OCI-LY1 (cell line): ENCODE measurements at regions not wholly inside any gene's neighbourhood (a gene's known extent, or its start where the extent isn't known, plus 50 kb on each side); places are given as distances from the start of the nearest gene placed in this dataset.

Source experiments
- H2AFZ ChIP-seq: fragments of 200-600 bp; sonication (generic), shearing (Covaris generic); 2 replicates; pipeline ENCODE4 v1.6.0; 2014; ENCODE audit warnings: antibody characterized with exemption, mild to moderate bottlenecking, low read length
- H3F3A ChIP-seq: fragments of 200-600 bp; sonication (generic), shearing (Covaris generic); 2 replicates; pipeline ENCODE4 v1.6.0; 2014; ENCODE audit warnings: mild to moderate bottlenecking, antibody characterized with exemption, low read length, moderate library complexity; ENCODE audit not compliant: insufficient read depth
- H3K27ac ChIP-seq: fragments of 200-600 bp; sonication (generic); 2 replicates; pipeline ENCODE4 v1.5.1; 2014; ENCODE audit warnings: low read length, mixed run types, mild to moderate bottlenecking, low read depth; ENCODE audit not compliant: poor library complexity, severe bottlenecking
- H3K27me3 ChIP-seq: fragments of 200-600 bp; sonication (generic); 2 replicates; pipeline ENCODE4 v1.6.0; 2014; ENCODE audit warnings: antibody characterized with exemption, mild to moderate bottlenecking, low read length, moderate library complexity; ENCODE audit not compliant: insufficient read depth
- H3K36me3 ChIP-seq: fragments of 200-600 bp; sonication (generic); 2 replicates; pipeline ENCODE4 v1.6.1; 2014; ENCODE audit warnings: mild to moderate bottlenecking, antibody characterized with exemption, low read length, moderate library complexity, mixed read lengths; ENCODE audit not compliant: insufficient read depth
- H3K4me1 ChIP-seq: fragments of 200-600 bp; sonication (generic); 2 replicates; pipeline ENCODE4 v1.5.1; 2014; ENCODE audit warnings: mild to moderate bottlenecking, low read length, moderate library complexity; ENCODE audit not compliant: insufficient read depth, severe bottlenecking
- H3K4me2 ChIP-seq: fragments of 200-600 bp; sonication (generic), shearing (Covaris generic); 2 replicates; pipeline ENCODE4 v1.6.1; 2014; ENCODE audit warnings: low read length
- H3K4me3 ChIP-seq: fragments of 200-600 bp; sonication (generic); 2 replicates; pipeline ENCODE4 v1.5.1; 2014; ENCODE audit warnings: low read length, low read depth, mild to moderate bottlenecking, mixed read lengths; ENCODE audit not compliant: poor library complexity, severe bottlenecking
- H3K79me2 ChIP-seq: fragments of 200-600 bp; shearing (Covaris generic); 2 replicates; pipeline ENCODE4 v1.6.1; 2016; ENCODE audit warnings: mixed run types, low read length, mixed read lengths; ENCODE audit not compliant: insufficient read depth
- H3K9ac ChIP-seq: fragments of 200-600 bp; sonication (generic), shearing (Covaris generic); 2 replicates; pipeline ENCODE4 v1.6.1; 2014; ENCODE audit warnings: mild to moderate bottlenecking, low read length, mixed read lengths
- H3K9me2 ChIP-seq: fragments of 200-600 bp; sonication (generic), shearing (Covaris generic); 2 replicates; pipeline ENCODE4 v1.6.1; 2014; ENCODE audit warnings: low read depth, mild to moderate bottlenecking, low read length, mixed read lengths
- H3K9me3 ChIP-seq: fragments of 200-600 bp; shearing (Covaris generic); 2 replicates; pipeline ENCODE4 v1.6.1; 2014; ENCODE audit warnings: low read length, mixed read lengths
- H4K20me1 ChIP-seq: fragments of 200-600 bp; sonication (generic), shearing (Covaris generic); 2 replicates; pipeline ENCODE4 v1.6.0; 2016; ENCODE audit warnings: mild to moderate bottlenecking, low read length; ENCODE audit not compliant: insufficient read depth
- EZH2 ChIP-seq: fragments of 200-600 bp; sonication (generic), shearing (Covaris generic); IDR thresholded peaks from 2 replicates; pipeline ENCODE4 v1.8.0; 2017; ENCODE audit warnings: borderline replicate concordance, mixed run types, mild to moderate bottlenecking, antibody characterized with exemption, low read length, moderate library complexity, mixed read lengths
- TF ChIP-seq, protein P1 (sequence below): fragments of 200-600 bp; sonication (generic), shearing (Covaris generic); IDR thresholded peaks from 2 replicates; pipeline ENCODE4 v1.5.1; 2017; ENCODE audit warnings: mild to moderate bottlenecking, antibody characterized with exemption, low read length, moderate library complexity, mixed read lengths

DNA sequence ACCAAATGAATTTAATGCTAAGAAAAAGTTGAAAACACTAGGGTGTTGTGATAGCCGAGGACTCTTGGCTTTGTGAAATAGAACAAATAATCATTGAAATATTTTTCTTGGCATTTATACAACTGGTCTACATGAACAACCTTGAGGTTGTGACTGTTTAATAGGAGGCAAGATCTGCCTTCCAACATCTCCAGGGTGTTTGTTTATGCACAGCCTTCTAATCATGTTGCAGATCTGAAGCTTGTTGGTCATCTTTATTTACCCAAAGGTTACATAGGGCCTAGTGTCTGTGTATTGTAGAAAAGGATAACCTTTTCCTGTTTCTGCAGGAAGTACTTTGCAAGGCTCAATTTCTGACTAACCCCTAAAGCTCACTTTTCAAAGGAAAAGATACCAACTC, 65.2 kb upstream of the RANBP3L start:
- H3K27me3 ChIP-seq: no peaks in the 10 kb centered on the region
- no peaks in the 10 kb centered on the region for H3K9me2 ChIP-seq
- peaks cover 9% of the 10 kb centered on the region for H3K4me1 ChIP-seq
- no peak overlapping the region for H3K27ac ChIP-seq
- no peak overlapping the region for H2AFZ ChIP-seq
- no peaks in the 10 kb centered on the region for H3F3A ChIP-seq
- H3K9me3 ChIP-seq: no peaks in the 10 kb centered on the region
- H3K79me2 ChIP-seq: no peaks in the 10 kb centered on the region
- no peaks in the 10 kb centered on the region for H4K20me1 ChIP-seq
- H3K4me3 ChIP-seq: no peak overlapping the region
- TF ChIP-seq, protein P1, sequence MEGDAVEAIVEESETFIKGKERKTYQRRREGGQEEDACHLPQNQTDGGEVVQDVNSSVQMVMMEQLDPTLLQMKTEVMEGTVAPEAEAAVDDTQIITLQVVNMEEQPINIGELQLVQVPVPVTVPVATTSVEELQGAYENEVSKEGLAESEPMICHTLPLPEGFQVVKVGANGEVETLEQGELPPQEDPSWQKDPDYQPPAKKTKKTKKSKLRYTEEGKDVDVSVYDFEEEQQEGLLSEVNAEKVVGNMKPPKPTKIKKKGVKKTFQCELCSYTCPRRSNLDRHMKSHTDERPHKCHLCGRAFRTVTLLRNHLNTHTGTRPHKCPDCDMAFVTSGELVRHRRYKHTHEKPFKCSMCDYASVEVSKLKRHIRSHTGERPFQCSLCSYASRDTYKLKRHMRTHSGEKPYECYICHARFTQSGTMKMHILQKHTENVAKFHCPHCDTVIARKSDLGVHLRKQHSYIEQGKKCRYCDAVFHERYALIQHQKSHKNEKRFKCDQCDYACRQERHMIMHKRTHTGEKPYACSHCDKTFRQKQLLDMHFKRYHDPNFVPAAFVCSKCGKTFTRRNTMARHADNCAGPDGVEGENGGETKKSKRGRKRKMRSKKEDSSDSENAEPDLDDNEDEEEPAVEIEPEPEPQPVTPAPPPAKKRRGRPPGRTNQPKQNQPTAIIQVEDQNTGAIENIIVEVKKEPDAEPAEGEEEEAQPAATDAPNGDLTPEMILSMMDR: no peak
- no peak for TF ChIP-seq EZH2
- H3K36me3 ChIP-seq: no peaks in the 10 kb centered on the region
- no peak overlapping the region for H3K9ac ChIP-seq
- no peak overlapping the region for H3K4me2 ChIP-seq

DNA sequence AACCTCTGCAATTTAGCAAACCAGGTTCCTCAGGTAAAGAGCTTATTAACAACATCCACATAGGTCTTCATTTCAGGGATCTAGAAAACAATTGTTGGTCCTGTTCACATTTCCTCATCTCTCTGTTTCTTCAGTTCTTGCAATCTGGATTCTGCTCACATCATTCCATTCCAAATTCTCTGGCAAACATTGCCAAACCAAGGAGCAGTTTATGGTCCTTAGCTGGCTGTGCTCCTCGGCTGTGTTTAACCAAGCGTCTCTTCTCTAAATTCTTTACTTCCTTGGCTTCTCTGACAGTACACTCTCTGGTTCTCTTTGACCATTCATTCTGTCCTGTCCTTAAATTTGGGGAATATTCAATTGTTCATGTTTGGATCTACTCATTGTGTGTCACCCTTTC, 65.8 kb upstream of the RANBP3L start:
- Histone ChIP-seq H3K9ac (no peak overlapping the region), H2AFZ (no peak overlapping the region), H3K36me3 (no peaks in the 10 kb centered on the region), H4K20me1 (no peaks in the 10 kb centered on the region), H3K4me2 (no peak overlapping the region), H3F3A (no peaks in the 10 kb centered on the region), H3K9me3 (no peaks in the 10 kb centered on the region), H3K27ac (no peak overlapping the region), H3K4me1 (peaks cover 9% of the 10 kb centered on the region), H3K4me3 (no peak overlapping the region), H3K9me2 (no peaks in the 10 kb centered on the region), H3K79me2 (no peaks in the 10 kb centered on the region), H3K27me3 (no peaks in the 10 kb centered on the region)
- no peak for TF ChIP-seq EZH2
- TF ChIP-seq, protein P1: no peak

DNA sequence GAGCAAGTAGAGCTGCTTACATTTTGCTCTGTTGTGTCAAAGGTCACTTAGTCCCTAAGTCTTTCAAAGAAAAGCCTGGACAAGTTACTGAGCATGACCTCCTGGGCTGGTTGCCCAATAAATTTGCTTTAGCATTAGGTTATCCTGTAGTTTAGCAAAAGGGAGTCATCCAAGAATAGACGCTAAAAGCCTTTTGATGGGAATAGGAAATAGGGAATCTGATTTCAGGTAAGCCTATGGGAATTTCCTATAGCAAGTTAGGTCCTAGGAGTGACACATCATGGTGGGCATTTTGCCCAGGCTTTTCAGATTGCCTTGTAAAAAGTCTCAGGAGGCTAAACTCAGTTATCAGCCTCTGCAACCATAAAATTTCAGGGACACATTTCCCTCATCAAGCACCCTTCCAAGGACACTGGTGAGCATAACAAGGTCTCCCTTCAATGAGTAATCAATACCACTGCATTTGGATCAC, 67.6 kb upstream of the RANBP3L start:
- Histone ChIP-seq H3K27ac (no peak overlapping the region), H4K20me1 (no peaks in the 10 kb centered on the region), H2AFZ (no peak overlapping the region), H3F3A (no peaks in the 10 kb centered on the region), H3K4me3 (no peak overlapping the region), H3K4me2 (no peak overlapping the region), H3K4me1 (peaks cover 9% of the 10 kb centered on the region), H3K9me3 (no peaks in the 10 kb centered on the region), H3K27me3 (no peaks in the 10 kb centered on the region), H3K9ac (no peak overlapping the region), H3K36me3 (no peaks in the 10 kb centered on the region), H3K79me2 (no peaks in the 10 kb centered on the region), H3K9me2 (no peaks in the 10 kb centered on the region)
- TF ChIP-seq EZH2: no peak

DNA sequence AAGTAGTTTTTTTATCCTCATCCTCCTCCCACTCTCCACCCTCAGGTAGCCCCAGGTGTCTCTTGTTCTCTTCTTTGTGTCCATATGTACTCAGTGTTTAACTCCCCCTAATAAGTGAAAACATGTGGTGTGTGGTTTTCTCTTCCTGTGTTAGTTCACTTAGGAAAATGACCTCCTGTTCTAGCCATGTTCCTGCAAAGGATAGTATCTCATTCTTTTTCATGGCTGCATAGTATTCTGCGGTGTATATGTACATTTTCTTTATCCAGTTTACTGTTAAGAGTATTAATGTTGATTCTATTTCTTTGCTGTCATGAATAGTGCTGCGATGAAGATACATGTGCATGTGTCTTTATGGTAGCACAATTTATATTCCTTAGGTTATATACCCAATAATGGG, 68.4 kb upstream of the RANBP3L start:
- Histone ChIP-seq H3K36me3 (no peaks in the 10 kb centered on the region), H4K20me1 (no peaks in the 10 kb centered on the region), H3F3A (no peaks in the 10 kb centered on the region)

More for the DNA sequence above, 68.4 kb upstream of the RANBP3L start:
- Histone ChIP-seq H3K79me2 (no peaks in the 10 kb centered on the region), H3K4me2 (no peak overlapping the region), H3K4me1 (peaks cover 9% of the 10 kb centered on the region), H3K27me3 (no peaks in the 10 kb centered on the region), H2AFZ (no peak overlapping the region), H3K4me3 (no peak overlapping the region), H3K9ac (no peak overlapping the region), H3K9me2 (no peaks in the 10 kb centered on the region), H3K27ac (no peak overlapping the region), H3K9me3 (no peaks in the 10 kb centered on the region)
- TF ChIP-seq EZH2: no peak
